Sigmoid colon (tissue), 6 donors: ENCODE measurements at regions not wholly inside any gene's neighbourhood (a gene's known extent, or its start where the extent isn't known, plus 50 kb on each side); places are given as distances from the start of the nearest gene placed in this dataset.

Source experiments
- DNase-seq: peaks from one replicate; pipeline ENCODE4 v3.0.0-alpha.2; 2019
- H3K27ac ChIP-seq, 4 donors: fragments of 200-600 bp; sonication (generic); one replicate each; pipeline ENCODE4 v1.5.1; 2016 to 2019; ENCODE audit warnings: mild to moderate bottlenecking in 1 of 4
- H3K27me3 ChIP-seq, 3 donors: fragments of 200-600 bp; sonication (generic); one replicate each; pipeline ENCODE4 v1.5.1; 2019; ENCODE audit warnings: mild to moderate bottlenecking in 1 of 3
- H3K36me3 ChIP-seq, 4 donors: fragments of 200-600 bp; sonication (generic); one replicate each; pipeline ENCODE4 v1.5.1; 2016 to 2019
- H3K4me1 ChIP-seq, 4 donors: fragments of 200-600 bp; sonication (generic); one replicate each; pipeline ENCODE4 v1.5.1; 2017 to 2019
- H3K4me3 ChIP-seq, 4 donors: fragments of 200-600 bp; sonication (generic); one replicate each; pipeline ENCODE4 v1.5.1; 2017 to 2019; ENCODE audit warnings: mild to moderate bottlenecking in 2 of 4, moderate library complexity in 1 of 4
- H3K9me3 ChIP-seq, 4 donors: fragments of 200-600 bp in 3 of 4; sonication (generic) in 3 of 4; one replicate each; pipeline versions ENCODE4 v1.5.1 to v1.6.1; 2013 to 2019
- EP300 ChIP-seq, 4 donors: sonication (generic); formaldehyde crosslinking; IDR thresholded peaks; one replicate each; pipeline ENCODE4 v1.6.1; 2017; ENCODE audit warnings: antibody characterized with exemption in 4 of 4
- POLR2A ChIP-seq, 2 donors: fragments of 450-650 bp; IDR thresholded peaks; one replicate each; pipeline ENCODE4 v1.6.1; 2016; ENCODE audit warnings: antibody characterized with exemption in 2 of 2, mild to moderate bottlenecking in 2 of 2, moderate library complexity in 2 of 2
- POLR2AphosphoS5 ChIP-seq, 4 donors: sonication (generic); formaldehyde crosslinking; IDR thresholded peaks; one replicate each; pipeline ENCODE4 v1.6.1; 2017; ENCODE audit warnings: antibody characterized with exemption in 4 of 4
- WGBS, 2 donors: extraction: QIAGEN DNeasy Blood & Tissue Kit; methylation state at CpG; one replicate each; pipeline ENCODE4 v1.1.7; 2013; 5-methylcytosine and 5-hydroxymethylcytosine counted together
- intact Hi-C: fragments of 100-400 bp; cut with DNase I; formaldehyde crosslinking; loops from one replicate; pipeline ENCODE4 v1.15.1; 2023
- TF ChIP-seq, protein P1 (sequence below), 4 experiments: fragments of 450-650 bp in 3 of 4; fragments of 200-600 bp in 1 of 4; IDR thresholded peaks; one replicate each; pipeline ENCODE4 v1.5.1; 2016 to 2019; ENCODE audit warnings: antibody characterized with exemption in 4 of 4, mild to moderate bottlenecking in 3 of 4, moderate library complexity in 2 of 4
- donor health status: healthy with polysubstance abuse.
- donor health status: healthy.

DNA sequence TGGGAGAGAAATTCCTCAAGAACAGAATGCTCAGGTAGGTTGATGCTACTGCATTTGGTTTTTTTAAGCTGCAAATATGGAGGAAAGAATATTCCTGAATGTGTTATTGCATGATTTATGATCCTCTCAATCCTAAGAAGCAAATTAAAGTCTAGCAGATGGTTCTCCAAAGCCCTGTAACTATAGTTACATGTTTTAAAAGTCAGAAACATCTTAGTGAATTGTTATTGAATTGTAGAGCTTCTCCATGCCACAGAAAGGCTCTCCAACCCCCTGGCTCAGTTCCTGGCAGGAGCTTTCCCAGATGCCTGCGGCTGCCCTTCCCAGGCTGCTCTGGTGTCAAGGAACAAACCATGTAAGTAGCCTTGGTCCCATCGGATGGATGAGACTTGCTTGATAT, 227.8 kb upstream of the GATB start:
- Histone ChIP-seq H3K36me3 (no peaks in the 10 kb centered on the region), H3K9me3 (no peaks in the 10 kb centered on the region), H3K27me3 (no peaks in the 10 kb centered on the region), H3K4me3 (no peak overlapping the region), H3K27ac (no peak overlapping the region), H3K4me1 (peaks cover 0 to 45% (median 22%) of the 10 kb centered on the region in 4 donors)
- intact Hi-C loops: no loop called here
- TF ChIP-seq, protein P1, sequence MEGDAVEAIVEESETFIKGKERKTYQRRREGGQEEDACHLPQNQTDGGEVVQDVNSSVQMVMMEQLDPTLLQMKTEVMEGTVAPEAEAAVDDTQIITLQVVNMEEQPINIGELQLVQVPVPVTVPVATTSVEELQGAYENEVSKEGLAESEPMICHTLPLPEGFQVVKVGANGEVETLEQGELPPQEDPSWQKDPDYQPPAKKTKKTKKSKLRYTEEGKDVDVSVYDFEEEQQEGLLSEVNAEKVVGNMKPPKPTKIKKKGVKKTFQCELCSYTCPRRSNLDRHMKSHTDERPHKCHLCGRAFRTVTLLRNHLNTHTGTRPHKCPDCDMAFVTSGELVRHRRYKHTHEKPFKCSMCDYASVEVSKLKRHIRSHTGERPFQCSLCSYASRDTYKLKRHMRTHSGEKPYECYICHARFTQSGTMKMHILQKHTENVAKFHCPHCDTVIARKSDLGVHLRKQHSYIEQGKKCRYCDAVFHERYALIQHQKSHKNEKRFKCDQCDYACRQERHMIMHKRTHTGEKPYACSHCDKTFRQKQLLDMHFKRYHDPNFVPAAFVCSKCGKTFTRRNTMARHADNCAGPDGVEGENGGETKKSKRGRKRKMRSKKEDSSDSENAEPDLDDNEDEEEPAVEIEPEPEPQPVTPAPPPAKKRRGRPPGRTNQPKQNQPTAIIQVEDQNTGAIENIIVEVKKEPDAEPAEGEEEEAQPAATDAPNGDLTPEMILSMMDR (IDR thresholded peaks at IDR 0.05): no peak
- no peak for TF ChIP-seq EP300 (IDR thresholded peaks at IDR 0.05)
- TF ChIP-seq POLR2AphosphoS5 (IDR thresholded peaks at IDR 0.05): no peak
- no peak for TF ChIP-seq POLR2A (IDR thresholded peaks at IDR 0.05)
- no peak for DNase-seq
- WGBS, 2 donors: 93 to 96% methylated on average over 2 of the region's 2 CpGs

DNA sequence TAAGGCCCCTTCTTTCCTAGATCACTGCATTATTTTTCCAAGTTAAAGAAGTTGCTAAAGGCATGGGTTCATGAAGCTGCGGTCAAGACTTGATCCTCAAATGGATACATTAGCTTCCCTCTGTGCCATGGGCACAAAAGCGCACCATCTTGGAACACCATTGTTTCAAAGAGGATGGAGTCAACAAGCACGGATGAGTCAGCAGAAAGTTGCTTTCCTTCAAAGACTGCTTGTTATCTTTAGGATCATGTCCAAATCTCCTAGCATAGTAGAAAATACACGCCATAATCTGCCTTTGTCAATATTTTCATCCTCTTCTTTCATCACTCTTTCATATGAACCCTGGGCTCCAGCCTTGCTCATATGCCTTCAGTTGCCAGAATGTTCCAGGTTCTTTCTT, 226.8 kb upstream of the GATB start:
- no peak for DNase-seq
- WGBS, 2 donors: 77 to 92% methylated on average over 4 of the region's 4 CpGs
- Histone ChIP-seq H3K4me3 (no peak overlapping the region), H3K4me1 (peaks cover 0 to 45% (median 24%) of the 10 kb centered on the region in 4 donors), H3K27me3 (no peaks in the 10 kb centered on the region), H3K27ac (no peak overlapping the region), H3K9me3 (no peaks in the 10 kb centered on the region), H3K36me3 (no peaks in the 10 kb centered on the region)
- intact Hi-C loops: no loop called here
- TF ChIP-seq EP300 (IDR thresholded peaks at IDR 0.05): no peak
- no peak for TF ChIP-seq POLR2A (IDR thresholded peaks at IDR 0.05)
- TF ChIP-seq POLR2AphosphoS5 (IDR thresholded peaks at IDR 0.05): no peak
- TF ChIP-seq, protein P1 (IDR thresholded peaks at IDR 0.05): no peak

DNA sequence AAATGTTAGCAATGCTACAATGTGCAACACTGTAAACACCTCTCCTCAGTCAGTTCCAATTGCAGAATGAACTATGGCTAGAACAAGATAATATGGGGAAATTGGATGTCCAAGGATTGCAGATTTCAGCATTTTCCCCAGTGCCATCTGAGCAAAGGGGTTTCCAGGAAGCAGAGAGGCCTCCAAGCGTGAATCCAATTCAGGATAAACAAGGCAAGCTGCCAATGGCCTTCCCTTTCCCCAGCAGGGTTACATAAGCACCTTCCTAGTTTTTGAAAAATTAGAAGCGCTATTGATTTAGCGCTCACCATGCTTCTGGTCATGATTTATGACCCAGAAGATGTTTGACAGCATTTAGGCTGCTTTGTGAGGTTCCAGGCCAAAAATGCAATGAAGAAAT, 223.0 kb upstream of the GATB start:
- Histone ChIP-seq H3K4me1 (peaks cover 0 to 14% (median 5%) of the 10 kb centered on the region in 4 donors), H3K4me3 (no peak overlapping the region), H3K27ac (no peak overlapping the region), H3K36me3 (no peaks in the 10 kb centered on the region), H3K27me3 (no peaks in the 10 kb centered on the region), H3K9me3 (no peaks in the 10 kb centered on the region)
- TF ChIP-seq POLR2A (IDR thresholded peaks at IDR 0.05) (no peak), EP300 (IDR thresholded peaks at IDR 0.05) (no peak), POLR2AphosphoS5 (IDR thresholded peaks at IDR 0.05) (no peak)
- TF ChIP-seq, protein P1 (IDR thresholded peaks at IDR 0.05): no peak
- 68 to 75% methylated on average over 3 of the region's 3 CpGs for WGBS, 2 donors
- no peak for DNase-seq
- intact Hi-C loops: no loop called here

DNA sequence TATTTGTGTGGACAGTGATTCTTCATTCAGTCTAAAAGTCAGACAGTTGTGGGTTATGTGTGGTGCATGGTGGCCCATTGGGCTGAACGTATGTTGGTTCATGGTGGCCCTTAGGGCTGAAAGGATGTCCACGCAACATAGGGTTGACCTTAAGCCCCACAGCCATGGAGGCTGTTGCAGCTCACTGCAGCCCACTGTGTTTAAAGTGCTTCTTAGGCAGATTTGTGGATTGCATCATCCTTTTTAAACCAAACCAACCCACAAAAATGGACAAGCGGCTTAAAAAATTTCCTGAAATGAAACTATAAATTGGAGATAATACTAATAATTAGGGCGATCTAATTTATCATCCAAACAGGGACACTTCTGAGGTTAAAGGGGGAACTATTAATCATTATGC, 219.0 kb upstream of the GATB start:
- Histone ChIP-seq H3K27me3 (no peaks in the 10 kb centered on the region), H3K27ac (no peak overlapping the region), H3K4me1 (peaks cover 0 to 9% (median 4%) of the 10 kb centered on the region in 4 donors), H3K4me3 (no peak overlapping the region), H3K36me3 (no peaks in the 10 kb centered on the region), H3K9me3 (peaks cover 0 to 10% (median 0%) of the 10 kb centered on the region in 4 donors)
- intact Hi-C loops: no loop called here
- DNase-seq: no peak
- 96% methylated on average over 4 of the region's 4 CpGs for WGBS, 2 donors
- TF ChIP-seq, protein P1 (IDR thresholded peaks at IDR 0.05): no peak
- TF ChIP-seq POLR2A (IDR thresholded peaks at IDR 0.05) (no peak), EP300 (IDR thresholded peaks at IDR 0.05) (no peak), POLR2AphosphoS5 (IDR thresholded peaks at IDR 0.05) (no peak)

DNA sequence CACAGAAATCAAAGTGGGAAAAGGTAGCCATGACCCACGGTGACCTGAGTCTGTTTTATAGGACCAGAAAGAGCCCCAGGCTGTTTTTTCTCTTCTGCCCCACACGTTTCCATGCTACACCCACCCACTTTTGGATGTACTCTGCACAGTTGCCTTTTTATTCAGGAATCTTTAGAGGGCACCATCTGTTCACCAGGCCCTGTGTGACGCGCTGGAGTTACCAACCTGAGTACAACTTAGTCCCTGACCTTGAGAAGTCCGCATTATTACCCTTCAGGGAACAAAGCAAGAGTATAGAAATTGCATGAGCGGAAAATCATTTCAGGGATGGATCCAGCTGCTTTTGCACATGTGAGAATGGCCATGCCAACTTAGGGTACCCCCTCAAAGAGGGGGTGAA, 207.8 kb upstream of the GATB start:
- Histone ChIP-seq H3K4me1 (no peaks in the 10 kb centered on the region), H3K4me3 (no peak overlapping the region), H3K27me3 (no peaks in the 10 kb centered on the region), H3K27ac (no peak overlapping the region), H3K9me3 (no peaks in the 10 kb centered on the region), H3K36me3 (no peaks in the 10 kb centered on the region)
- intact Hi-C loops: no loop called here
- DNase-seq: no peak
- no peak for TF ChIP-seq POLR2A (IDR thresholded peaks at IDR 0.05)
- 68 to 80% methylated on average over 6 of the region's 6 CpGs for WGBS, 2 donors
